ENCODE measurements at regions not wholly inside any gene's neighbourhood (a gene's known extent, or its start where the extent isn't known, plus 50 kb on each side); places are given as distances from the start of the nearest gene placed in this dataset.

GRCh38 chr3:55218577-55218976 is 268.5 kb downstream of the WNT5A start:
- no peak for TF ChIP-seq POLR2A (IDR thresholded peaks at IDR 0.05)
- TF ChIP-seq, protein P1, sequence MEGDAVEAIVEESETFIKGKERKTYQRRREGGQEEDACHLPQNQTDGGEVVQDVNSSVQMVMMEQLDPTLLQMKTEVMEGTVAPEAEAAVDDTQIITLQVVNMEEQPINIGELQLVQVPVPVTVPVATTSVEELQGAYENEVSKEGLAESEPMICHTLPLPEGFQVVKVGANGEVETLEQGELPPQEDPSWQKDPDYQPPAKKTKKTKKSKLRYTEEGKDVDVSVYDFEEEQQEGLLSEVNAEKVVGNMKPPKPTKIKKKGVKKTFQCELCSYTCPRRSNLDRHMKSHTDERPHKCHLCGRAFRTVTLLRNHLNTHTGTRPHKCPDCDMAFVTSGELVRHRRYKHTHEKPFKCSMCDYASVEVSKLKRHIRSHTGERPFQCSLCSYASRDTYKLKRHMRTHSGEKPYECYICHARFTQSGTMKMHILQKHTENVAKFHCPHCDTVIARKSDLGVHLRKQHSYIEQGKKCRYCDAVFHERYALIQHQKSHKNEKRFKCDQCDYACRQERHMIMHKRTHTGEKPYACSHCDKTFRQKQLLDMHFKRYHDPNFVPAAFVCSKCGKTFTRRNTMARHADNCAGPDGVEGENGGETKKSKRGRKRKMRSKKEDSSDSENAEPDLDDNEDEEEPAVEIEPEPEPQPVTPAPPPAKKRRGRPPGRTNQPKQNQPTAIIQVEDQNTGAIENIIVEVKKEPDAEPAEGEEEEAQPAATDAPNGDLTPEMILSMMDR (IDR thresholded peaks at IDR 0.05), result no peak
